ENCODE measurements at regions not wholly inside any gene's neighbourhood (a gene's known extent, or its start where the extent isn't known, plus 50 kb on each side); places are given as distances from the start of the nearest gene placed in this dataset.

DNA sequence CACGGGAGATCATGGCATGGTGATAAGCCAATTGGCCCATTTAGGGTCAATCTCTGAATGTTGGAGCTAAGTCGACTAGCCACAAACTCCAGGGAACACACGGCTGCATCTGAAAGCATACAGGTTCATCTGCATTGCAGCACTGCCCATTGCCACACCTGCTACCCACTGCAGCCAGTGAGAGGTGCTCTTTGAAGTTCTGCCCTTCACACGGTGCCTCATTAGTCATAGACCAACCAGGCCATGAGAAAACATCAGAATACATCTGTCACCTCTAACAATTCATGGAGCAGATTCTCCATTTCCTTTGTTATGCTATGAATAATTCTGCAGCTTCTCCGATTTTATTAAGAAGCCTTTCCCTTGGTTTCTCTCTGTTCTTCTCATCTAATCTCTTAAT is 65.7 kb upstream of the FAM204A start:
- no peak for TF ChIP-seq EZH2phosphoT487 (IDR thresholded peaks at IDR 0.05; ENCODE audit: borderline replicate concordance, low read length)
- TF ChIP-seq, protein P1, sequence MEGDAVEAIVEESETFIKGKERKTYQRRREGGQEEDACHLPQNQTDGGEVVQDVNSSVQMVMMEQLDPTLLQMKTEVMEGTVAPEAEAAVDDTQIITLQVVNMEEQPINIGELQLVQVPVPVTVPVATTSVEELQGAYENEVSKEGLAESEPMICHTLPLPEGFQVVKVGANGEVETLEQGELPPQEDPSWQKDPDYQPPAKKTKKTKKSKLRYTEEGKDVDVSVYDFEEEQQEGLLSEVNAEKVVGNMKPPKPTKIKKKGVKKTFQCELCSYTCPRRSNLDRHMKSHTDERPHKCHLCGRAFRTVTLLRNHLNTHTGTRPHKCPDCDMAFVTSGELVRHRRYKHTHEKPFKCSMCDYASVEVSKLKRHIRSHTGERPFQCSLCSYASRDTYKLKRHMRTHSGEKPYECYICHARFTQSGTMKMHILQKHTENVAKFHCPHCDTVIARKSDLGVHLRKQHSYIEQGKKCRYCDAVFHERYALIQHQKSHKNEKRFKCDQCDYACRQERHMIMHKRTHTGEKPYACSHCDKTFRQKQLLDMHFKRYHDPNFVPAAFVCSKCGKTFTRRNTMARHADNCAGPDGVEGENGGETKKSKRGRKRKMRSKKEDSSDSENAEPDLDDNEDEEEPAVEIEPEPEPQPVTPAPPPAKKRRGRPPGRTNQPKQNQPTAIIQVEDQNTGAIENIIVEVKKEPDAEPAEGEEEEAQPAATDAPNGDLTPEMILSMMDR (IDR thresholded peaks at IDR 0.05; ENCODE audit: low read depth, low read length, poor library complexity, severe bottlenecking): no peak
- Histone ChIP-seq H3K4me1 (ENCODE audit: control insufficient read depth, low read length) (no peaks in the 10 kb centered on the region), H3K27me3 (ENCODE audit: control insufficient read depth, low read length) (0 out of 2 replicates have a peak, but pooled peaks cover under 1% of the 10 kb centered on the region), H3K4me3 (ENCODE audit: low read length) (no peak overlapping the region), H3F3A (ENCODE audit: control insufficient read depth, insufficient read depth) (no peaks in the 10 kb centered on the region), H3K79me2 (ENCODE audit: control insufficient read depth, low read length) (no peaks in the 10 kb centered on the region), H3K9me3 (ENCODE audit: control insufficient read depth, insufficient read depth, low read length) (no peaks in the 10 kb centered on the region), H3K9me2 (replicated peaks; ENCODE audit: control insufficient read depth, low read length) (no peaks in the 10 kb centered on the region), H3K27ac (ENCODE audit: low read depth, low read length) (no peak overlapping the region), H3K36me3 (ENCODE audit: control insufficient read depth, low read length) (no peaks in the 10 kb centered on the region), H4K20me1 (ENCODE audit: control insufficient read depth, insufficient read depth, low read depth, low read length) (no peaks in the 10 kb centered on the region), H3K4me2 (ENCODE audit: low read length) (no peak overlapping the region)

DNA sequence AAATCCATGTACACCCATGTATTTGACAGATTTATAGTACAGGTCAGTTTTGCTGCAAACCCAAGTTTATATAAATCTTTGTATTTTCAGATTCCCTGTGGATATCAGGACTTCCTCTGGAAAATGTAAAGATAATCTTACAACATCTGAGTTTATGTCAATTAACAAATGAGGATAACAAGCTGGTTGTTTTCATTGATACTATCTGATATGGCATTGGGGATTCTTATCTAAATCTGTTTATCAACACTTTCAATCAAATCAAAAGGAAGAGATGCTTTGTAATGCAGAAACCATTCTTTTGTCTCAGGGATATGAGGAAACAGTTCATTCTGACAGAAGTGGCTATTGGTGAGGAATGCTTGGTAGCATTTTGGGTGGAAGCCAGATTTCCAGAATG is 64.9 kb upstream of the FAM204A start:
- Histone ChIP-seq H3K79me2 (ENCODE audit: control insufficient read depth, low read length) (no peaks in the 10 kb centered on the region), H3K27me3 (ENCODE audit: control insufficient read depth, low read length) (0 out of 2 replicates have a peak, but pooled peaks cover 3% of the 10 kb centered on the region), H3K4me3 (ENCODE audit: low read length) (no peak overlapping the region), H3K27ac (ENCODE audit: low read depth, low read length) (no peak overlapping the region), H3K4me1 (ENCODE audit: control insufficient read depth, low read length) (no peaks in the 10 kb centered on the region), H3K36me3 (ENCODE audit: control insufficient read depth, low read length) (no peaks in the 10 kb centered on the region), H3K9me2 (replicated peaks; ENCODE audit: control insufficient read depth, low read length) (no peaks in the 10 kb centered on the region), H4K20me1 (ENCODE audit: control insufficient read depth, insufficient read depth, low read depth, low read length) (no peaks in the 10 kb centered on the region), H3F3A (ENCODE audit: control insufficient read depth, insufficient read depth) (no peaks in the 10 kb centered on the region), H3K9me3 (ENCODE audit: control insufficient read depth, insufficient read depth, low read length) (no peaks in the 10 kb centered on the region), H3K4me2 (ENCODE audit: low read length) (no peak overlapping the region)
- TF ChIP-seq, protein P1 (IDR thresholded peaks at IDR 0.05; ENCODE audit: low read depth, low read length, poor library complexity, severe bottlenecking): no peak
- no peak for TF ChIP-seq EZH2phosphoT487 (IDR thresholded peaks at IDR 0.05; ENCODE audit: borderline replicate concordance, low read length)

DNA sequence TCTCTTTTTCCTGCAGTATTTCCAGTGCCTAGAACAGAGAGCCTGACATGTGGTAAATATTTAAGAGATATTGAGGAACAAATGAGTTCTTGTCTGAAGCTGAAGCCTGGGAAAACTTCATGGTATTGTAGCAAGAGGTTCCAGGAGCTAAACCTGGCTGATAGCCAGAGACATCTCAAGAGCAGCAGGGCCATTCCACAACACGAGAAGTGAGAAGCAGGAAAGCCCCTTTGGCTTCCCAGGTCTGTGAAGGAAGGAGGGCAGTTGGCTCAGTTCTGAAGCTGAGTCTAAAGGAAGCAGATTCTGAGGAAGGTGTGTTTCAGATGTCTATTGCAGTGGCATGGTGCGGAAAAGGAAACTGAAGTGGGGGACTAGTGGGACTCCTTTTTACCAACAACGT is 63.8 kb upstream of the FAM204A start:
- Histone ChIP-seq H3K4me3 (ENCODE audit: low read length) (no peak overlapping the region), H4K20me1 (ENCODE audit: control insufficient read depth, insufficient read depth, low read depth, low read length) (no peaks in the 10 kb centered on the region), H3F3A (ENCODE audit: control insufficient read depth, insufficient read depth) (no peaks in the 10 kb centered on the region), H3K36me3 (ENCODE audit: control insufficient read depth, low read length) (no peaks in the 10 kb centered on the region), H3K4me1 (ENCODE audit: control insufficient read depth, low read length) (no peaks in the 10 kb centered on the region), H3K9me3 (ENCODE audit: control insufficient read depth, insufficient read depth, low read length) (no peaks in the 10 kb centered on the region), H3K4me2 (ENCODE audit: low read length) (no peak overlapping the region), H3K79me2 (ENCODE audit: control insufficient read depth, low read length) (no peaks in the 10 kb centered on the region), H3K9me2 (replicated peaks; ENCODE audit: control insufficient read depth, low read length) (no peaks in the 10 kb centered on the region), H3K27me3 (ENCODE audit: control insufficient read depth, low read length) (0 out of 2 replicates have a peak, but pooled peaks cover 3% of the 10 kb centered on the region), H3K27ac (ENCODE audit: low read depth, low read length) (no peak overlapping the region)
- TF ChIP-seq EZH2phosphoT487 (IDR thresholded peaks at IDR 0.05; ENCODE audit: borderline replicate concordance, low read length): no peak
- TF ChIP-seq, protein P1 (IDR thresholded peaks at IDR 0.05; ENCODE audit: low read depth, low read length, poor library complexity, severe bottlenecking): no peak
